ENCODE measurements at regions not wholly inside any gene's neighbourhood (a gene's known extent, or its start where the extent isn't known, plus 50 kb on each side); places are given as distances from the start of the nearest gene placed in this dataset.
"Not testable (repeated sequence)": the region's sequence is repeated elsewhere in the genome, so short reads cannot be mapped to it uniquely, and the experiment has no call there.

DNA sequence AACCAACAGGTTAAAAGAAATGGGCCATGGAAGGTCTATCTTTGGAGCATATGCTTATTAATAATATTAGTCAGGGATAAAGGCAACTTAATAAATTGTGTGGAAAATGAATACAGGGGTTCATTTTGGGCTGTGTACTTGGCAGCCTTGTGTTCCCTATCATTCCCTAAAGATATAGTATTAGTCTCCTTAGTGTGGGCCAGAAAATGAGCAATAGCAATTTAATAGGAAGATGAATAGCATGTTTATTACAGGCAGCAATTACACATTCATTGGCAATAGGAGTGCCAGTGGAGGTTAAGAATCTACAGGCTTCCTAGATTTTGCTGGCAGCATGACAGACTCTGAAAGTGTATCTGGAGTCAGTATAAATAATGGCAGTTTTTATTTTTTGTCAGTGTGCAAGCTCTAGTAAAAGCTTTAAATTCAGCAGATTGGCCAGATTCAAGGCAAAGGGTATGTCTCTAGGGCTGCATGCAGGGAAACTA, 98.7 kb upstream of the MTLN start:
- H3K4me1 ChIP-seq; H3K9me3 ChIP-seq; H3K27me3 ChIP-seq; ATAC-seq; DNase-seq; intact Hi-C loops (cut with DNase I); H3K27ac ChIP-seq; H3K36me3 ChIP-seq; H3K4me3 ChIP-seq: not testable (repeated sequence)

DNA sequence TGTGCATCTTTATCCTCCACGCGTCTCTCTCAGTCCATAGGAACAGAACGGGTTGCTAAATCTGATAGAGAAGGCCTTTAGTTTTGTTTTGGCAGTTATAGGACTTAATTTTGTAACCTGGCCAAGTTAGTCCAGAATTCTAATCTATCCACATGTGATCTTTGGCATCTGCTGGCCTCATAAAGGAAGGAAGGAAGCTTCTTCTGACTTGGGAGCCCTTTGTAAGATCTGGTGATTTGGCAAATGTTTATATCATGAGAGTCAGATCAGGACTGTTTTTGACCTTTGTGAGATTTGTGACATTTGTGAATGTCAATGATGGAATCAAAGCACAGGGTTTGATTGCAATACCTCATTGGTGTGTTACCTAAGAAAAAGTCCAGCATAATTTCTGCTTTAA, 96.4 kb upstream of the MTLN start:
- H3K27me3 ChIP-seq; H3K9me3 ChIP-seq; ATAC-seq; DNase-seq; H3K4me3 ChIP-seq; H3K4me1 ChIP-seq; H3K27ac ChIP-seq; H3K36me3 ChIP-seq; intact Hi-C loops (cut with DNase I): not testable (repeated sequence)

DNA sequence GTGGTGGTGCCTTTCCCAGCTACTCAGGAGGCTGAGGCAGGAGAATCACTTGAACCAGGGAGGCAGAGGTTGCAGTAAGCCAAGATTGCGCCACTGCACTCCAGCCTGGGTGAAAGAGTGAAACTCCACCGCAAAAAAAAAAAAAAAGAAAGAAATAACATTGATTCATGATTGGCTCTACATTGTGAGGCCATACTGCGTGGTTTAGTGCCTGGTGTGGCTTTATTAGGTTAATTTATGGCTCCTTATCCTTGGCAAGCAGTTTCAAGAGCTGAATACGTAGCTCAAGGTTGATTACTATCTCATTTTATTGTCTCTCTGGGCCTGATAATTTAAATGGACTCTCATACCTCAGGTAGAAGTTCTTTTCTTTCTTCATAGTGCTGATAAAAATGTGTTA, 80.5 kb upstream of the MTLN start:
- H3K4me1 ChIP-seq; H3K27ac ChIP-seq; DNase-seq; H3K4me3 ChIP-seq; H3K9me3 ChIP-seq; ATAC-seq; intact Hi-C loops (cut with DNase I); H3K27me3 ChIP-seq; H3K36me3 ChIP-seq: not testable (repeated sequence)

DNA sequence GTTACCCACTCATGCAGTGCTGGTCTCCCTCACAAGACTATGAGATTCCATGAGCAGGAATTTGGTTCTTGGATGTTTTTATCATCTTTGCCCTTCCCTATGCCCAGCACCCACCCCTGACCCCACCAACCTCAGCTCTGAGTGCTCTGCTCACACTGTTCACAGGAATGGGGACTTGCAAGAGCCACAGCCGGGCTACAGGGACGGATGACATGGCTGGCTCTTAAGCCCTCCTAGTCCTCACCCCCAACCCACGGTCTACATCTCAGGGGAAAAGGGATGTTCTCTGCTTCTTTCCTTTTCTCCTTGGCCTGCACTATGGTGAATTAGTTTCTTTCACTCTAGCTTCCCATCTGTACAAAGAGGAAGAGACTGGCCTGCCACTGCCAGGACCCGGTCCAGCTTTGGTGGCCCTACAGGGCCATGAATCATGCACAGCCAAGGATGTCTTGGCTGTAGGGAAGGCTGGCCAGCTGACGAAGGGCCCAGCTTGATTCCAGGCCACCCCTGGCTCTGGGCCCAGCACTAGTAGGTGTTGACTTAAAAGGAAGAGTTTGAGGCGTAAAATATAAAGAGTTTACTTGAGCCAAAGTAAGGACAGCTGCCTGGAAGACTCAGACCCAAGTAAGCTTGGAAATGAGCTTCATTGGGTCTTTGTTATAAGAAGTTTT, 79.7 kb upstream of the MTLN start:
- H3K36me3 ChIP-seq; intact Hi-C loops (cut with DNase I); ATAC-seq; H3K4me3 ChIP-seq; H3K4me1 ChIP-seq; H3K9me3 ChIP-seq; H3K27ac ChIP-seq; H3K27me3 ChIP-seq: not testable (repeated sequence)
- DNase-seq, result peak in 1 of 4 donors; percentile 20

DNA sequence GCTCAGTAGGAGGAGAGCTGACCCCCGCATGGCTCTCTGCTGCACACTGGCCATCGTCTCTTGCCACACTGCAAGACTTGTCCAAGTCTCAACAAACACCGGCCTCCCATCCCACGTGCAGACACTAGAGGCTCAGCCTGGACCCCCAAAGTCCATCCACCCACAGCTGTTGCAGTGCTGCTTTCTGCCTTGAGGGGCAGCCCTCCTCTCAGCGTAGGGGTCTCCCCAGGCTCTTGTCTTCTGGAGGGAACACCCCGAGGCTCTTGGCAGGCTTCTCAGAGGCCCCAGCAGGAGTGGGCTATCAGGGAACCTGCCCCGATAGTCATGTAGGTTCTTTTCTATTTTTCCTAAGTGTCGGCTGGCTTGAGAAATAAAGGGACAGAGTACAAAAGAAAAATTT, 75.5 kb upstream of the MTLN start:
- intact Hi-C loops (cut with DNase I), result not testable (repeated sequence)

DNA sequence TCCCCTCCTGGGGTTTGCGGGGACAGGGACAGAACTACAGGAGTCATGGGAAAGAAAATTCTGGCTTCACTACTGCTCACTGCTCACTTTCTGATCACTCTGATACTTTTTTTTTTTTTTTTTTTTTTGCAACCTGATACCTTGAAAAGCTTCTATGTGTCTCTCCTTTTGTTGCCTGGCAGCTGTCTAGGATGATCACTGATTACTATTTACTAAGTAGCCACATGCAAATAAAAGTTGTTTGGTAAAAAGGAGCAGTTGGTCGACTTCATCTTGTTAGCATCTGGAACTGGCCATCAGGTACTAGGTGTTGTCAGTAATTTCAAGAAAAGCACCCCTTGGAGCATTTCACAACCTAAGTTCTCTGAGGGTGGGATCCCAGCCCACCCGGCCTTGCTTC, 74.9 kb upstream of the MTLN start:
- intact Hi-C loops (cut with DNase I); H3K4me3 ChIP-seq; H3K27me3 ChIP-seq; H3K36me3 ChIP-seq; H3K9me3 ChIP-seq; DNase-seq; ATAC-seq; H3K4me1 ChIP-seq; H3K27ac ChIP-seq: not testable (repeated sequence)

More for the DNA sequence above, 75.5 kb upstream of the MTLN start:
- H3K4me3 ChIP-seq, H3K36me3 ChIP-seq, H3K27ac ChIP-seq, H3K9me3 ChIP-seq, H3K4me1 ChIP-seq, H3K27me3 ChIP-seq, DNase-seq, ATAC-seq: not testable (repeated sequence)

DNA sequence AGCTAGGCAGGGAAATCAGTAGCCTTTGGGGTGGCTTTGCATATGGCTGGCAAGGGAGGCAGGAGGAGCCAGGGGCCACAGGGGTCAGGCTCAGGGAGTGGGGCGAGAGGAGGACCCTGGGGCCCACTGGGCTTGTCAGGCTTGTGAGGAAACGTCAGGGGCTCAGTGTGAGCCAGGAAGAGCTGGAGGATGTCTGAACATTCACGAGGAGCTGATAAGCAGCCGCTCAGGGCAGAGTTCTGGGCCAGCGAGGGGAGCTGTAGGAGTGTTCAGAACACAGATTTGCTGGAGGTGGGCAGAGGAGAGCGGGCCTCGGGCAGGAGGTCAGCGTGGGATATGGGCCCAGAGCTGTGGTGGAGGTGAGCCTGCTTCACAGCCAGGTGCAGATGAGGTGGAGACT, 72.7 kb upstream of the MTLN start:
- H3K27me3 ChIP-seq; H3K36me3 ChIP-seq; H3K4me1 ChIP-seq; intact Hi-C loops (cut with DNase I); H3K27ac ChIP-seq; H3K4me3 ChIP-seq; H3K9me3 ChIP-seq; DNase-seq; ATAC-seq: not testable (repeated sequence)

DNA sequence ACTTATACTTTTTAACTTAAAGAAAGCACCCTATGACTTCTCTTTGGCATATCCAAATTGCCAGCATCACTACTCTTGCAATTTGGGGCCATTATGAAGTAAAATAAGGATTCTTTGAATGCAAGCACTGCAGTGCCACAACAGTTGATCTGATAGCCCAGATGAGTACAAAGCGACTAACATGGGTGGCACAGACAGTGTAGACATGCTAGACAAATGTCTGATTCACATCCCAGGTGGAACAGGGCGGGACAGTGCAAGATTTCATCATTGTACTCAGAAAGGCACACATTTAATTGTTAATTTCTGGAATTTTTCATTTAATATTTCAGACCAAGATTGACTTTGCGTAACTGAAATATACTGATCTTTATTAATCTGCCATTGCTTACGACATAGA, 68.5 kb upstream of the MTLN start:
- H3K27ac ChIP-seq; H3K4me3 ChIP-seq; H3K27me3 ChIP-seq; DNase-seq; H3K9me3 ChIP-seq; intact Hi-C loops (cut with DNase I); H3K4me1 ChIP-seq; ATAC-seq; H3K36me3 ChIP-seq: not testable (repeated sequence)

DNA sequence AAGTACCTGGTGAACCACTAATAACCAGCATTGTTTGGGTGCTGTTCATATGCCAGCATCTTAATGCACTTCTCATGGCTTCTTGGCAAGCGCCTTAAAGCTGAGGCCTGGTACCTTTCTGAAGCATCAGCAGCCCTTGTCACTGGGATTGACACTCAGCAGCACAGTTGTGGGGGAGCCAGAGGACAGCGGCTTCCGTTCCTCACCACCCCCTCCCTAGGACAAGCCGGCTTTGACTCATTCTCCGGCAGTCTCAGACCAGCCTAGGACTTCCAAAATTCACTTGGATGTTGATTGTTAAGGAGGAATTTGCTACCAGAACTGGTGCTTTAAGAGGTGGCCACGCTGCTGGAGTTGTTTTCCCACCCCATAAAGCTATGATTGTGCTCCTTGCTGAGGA, 64.7 kb upstream of the MTLN start:
- intact Hi-C loops (cut with DNase I); DNase-seq; H3K9me3 ChIP-seq; H3K27me3 ChIP-seq; H3K36me3 ChIP-seq; H3K27ac ChIP-seq; H3K4me3 ChIP-seq; H3K4me1 ChIP-seq: not testable (repeated sequence)
- peak; percentile 9 for ATAC-seq

DNA sequence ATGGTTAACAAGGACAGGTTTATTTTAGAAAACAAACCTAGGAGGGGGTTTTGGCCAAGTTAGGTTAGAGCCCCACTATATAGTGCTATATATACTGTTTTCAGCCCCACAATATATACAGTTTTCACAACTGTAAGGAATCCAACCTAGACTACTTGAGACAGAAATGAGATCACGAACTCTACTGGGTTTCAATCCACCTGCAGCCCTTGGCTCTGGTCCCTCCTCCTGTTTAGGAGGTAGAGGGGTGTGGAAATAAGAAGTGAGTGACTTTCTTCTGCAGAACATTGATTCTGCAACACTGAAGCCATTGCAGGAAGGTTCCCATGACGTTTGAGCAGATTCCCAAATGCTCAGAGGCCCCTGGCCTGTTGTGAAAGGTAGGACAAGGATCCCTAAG, 63.7 kb upstream of the MTLN start:
- H3K4me3 ChIP-seq; H3K36me3 ChIP-seq; DNase-seq; H3K9me3 ChIP-seq; H3K27ac ChIP-seq; intact Hi-C loops (cut with DNase I); H3K27me3 ChIP-seq; H3K4me1 ChIP-seq: not testable (repeated sequence)
- ATAC-seq, result peak; percentile 77

DNA sequence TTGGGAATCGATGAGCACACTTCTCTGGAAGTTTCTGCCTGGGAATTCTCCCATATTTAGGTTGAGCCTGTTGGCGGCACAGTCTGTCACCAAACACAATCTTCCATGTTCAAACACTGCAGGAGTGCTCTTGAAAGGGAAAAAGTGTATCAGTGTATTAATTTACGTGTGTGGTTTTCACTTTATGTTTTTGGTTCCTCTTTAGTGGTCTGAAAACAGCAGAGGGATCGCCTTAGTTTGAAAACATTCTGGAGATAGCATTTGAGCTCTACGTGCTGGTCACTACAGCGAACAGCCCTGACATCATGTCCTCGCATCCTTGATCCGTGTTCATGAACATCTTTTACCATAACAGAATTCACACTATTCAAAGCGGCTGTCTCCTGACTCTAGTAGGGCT, 57.3 kb upstream of the MTLN start:
- H3K4me1 ChIP-seq; DNase-seq; H3K27me3 ChIP-seq; H3K9me3 ChIP-seq; H3K27ac ChIP-seq; ATAC-seq; H3K36me3 ChIP-seq; intact Hi-C loops (cut with DNase I); H3K4me3 ChIP-seq: not testable (repeated sequence)

DNA sequence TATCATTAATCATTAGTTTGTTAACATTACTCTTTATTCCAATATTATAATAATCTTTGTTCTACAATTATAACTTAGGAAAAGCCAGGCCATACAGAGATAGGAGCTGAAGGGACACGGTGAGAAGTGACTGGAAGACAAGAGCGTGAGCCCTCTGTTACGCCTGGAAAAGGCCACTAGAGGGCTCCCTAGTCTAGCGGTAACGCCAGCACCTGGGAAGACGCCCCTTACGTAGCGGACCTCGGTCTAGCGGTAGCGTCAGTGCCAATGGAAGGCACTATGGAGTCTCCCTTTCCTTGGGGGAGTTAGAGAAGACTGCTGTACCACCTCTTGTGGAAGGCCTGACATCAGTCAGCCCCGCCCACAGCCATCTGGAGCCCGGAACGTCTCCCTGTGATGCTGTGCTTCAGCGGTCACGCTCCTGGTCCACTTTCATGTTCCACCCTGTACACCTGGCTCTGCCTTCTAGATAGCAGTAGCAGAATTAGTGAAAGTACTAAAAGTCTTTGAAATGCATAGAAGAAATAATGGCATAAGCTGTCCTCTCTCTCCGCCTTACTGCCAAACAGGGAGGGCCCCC, 55.6 kb upstream of the MTLN start:
- H3K4me1 ChIP-seq; H3K4me3 ChIP-seq; H3K27me3 ChIP-seq; H3K36me3 ChIP-seq; intact Hi-C loops (cut with DNase I); H3K9me3 ChIP-seq; H3K27ac ChIP-seq: not testable (repeated sequence)
- ATAC-seq, result peak; percentile 94
- peak in 1 of 4 donors; percentile 49 for DNase-seq

DNA sequence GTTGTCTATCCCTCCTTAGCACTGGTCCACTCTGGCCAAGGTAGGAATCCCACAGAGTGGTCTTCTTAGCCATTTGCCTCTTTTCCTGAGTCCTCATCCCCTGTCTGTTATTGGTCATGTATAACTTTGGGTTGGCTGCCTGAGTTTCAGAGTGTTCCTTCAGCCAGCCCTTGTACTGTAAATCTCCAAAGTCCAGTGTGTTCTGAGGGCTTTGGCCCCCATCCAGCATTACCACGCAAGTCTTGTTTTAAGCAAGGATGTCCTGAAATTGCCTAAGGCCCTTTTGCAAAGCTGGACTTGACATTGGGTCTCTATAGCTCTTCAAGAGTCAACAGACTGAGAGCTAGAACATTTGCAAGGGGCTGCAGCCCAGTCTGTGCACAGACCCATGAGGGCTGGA, 52.5 kb upstream of the MTLN start:
- ATAC-seq; H3K4me1 ChIP-seq; H3K4me3 ChIP-seq; H3K27ac ChIP-seq; H3K36me3 ChIP-seq; H3K9me3 ChIP-seq; DNase-seq; intact Hi-C loops (cut with DNase I); H3K27me3 ChIP-seq: not testable (repeated sequence)

DNA sequence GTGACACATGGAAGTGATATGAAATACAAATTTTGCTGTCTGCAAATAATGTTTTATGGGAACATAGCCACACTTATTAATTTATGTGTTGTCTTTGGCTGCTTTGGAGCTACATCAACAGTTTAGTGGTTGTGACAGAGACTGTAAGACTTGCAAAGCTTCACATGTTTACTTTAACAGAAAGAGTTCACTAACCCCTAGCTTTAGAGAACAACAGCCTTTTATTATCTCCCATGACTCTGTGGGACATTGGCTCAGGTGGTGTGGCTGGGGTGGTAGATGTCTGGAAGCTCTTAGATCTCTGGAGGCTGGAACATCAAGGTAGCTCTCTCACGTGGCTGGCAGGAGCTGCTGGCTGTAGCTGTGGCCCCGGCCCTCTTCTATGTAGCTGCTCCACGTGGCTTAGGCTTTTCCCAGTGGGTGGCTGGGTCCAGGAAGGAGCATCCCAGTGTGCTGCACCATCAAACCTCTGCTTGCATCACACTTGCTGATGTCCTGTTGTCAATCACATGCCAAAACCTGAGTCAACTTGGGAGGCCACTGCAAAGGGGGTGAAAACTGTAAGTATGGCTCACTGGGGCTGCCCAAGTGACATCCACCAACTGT, 51.8 kb upstream of the MTLN start:
- H3K4me1 ChIP-seq; H3K27ac ChIP-seq; H3K4me3 ChIP-seq; DNase-seq; H3K27me3 ChIP-seq; H3K36me3 ChIP-seq; intact Hi-C loops (cut with DNase I); H3K9me3 ChIP-seq; ATAC-seq: not testable (repeated sequence)
